ENCODE measurements at regions not wholly inside any gene's neighbourhood (a gene's known extent, or its start where the extent isn't known, plus 50 kb on each side); places are given as distances from the start of the nearest gene placed in this dataset.

GRCh38 chr2:129902731-129903585 lies 76.5 kb upstream of the RAB6C start:
- Histone ChIP-seq H3K4me1 (no peaks in the 10 kb centered on the region), H3K27me3 (no peaks in the 10 kb centered on the region), H3K4me3 (no peak overlapping the region), H3K36me3 (replicated peaks in 1 of 2; ENCODE audit: insufficient read depth in 1 of 2, low read depth in 2 of 2) (no peaks in the 10 kb centered on the region), H3K9me3 (no peaks in the 10 kb centered on the region), H3K27ac (no peak overlapping the region)
- TF ChIP-seq POLR2A (IDR thresholded peaks at IDR 0.05), result no peak
- TF ChIP-seq CTCF (IDR thresholded peaks at IDR 0.05), result no peak
- WGBS, 2 donors, result 93 to 95% methylated on average over 13 to 20 of the region's 20 CpGs
- intact Hi-C loops (cut with DNase I), result no loop called here
- no peak for ATAC-seq
- DNase-seq, result no peak

- no peaks in the 10 kb centered on the region for H3K36me3 ChIP-seq (replicated peaks in 1 of 2; ENCODE audit: insufficient read depth in 1 of 2, low read depth in 2 of 2)
- no peak for TF ChIP-seq CTCF (IDR thresholded peaks at IDR 0.05)
- no peak for TF ChIP-seq POLR2A (IDR thresholded peaks at IDR 0.05)
- H3K27ac ChIP-seq, result no peak overlapping the region
- 48 to 63% methylated on average over 13 to 17 of the region's 17 CpGs for WGBS, 2 donors
- DNase-seq (no peak), ATAC-seq (no peak)
- H3K4me1 ChIP-seq, result no peaks in the 10 kb centered on the region
- H3K27me3 ChIP-seq, result no peaks in the 10 kb centered on the region
- no peaks in the 10 kb centered on the region for H3K9me3 ChIP-seq
- intact Hi-C loops (cut with DNase I), result no loop called here
- H3K4me3 ChIP-seq, result no peak overlapping the region
These were observed 75.7 kb upstream of the RAB6C start for GRCh38 chr2:129903586-129904425.

GRCh38 chr2:129904532-129905446 lies 74.7 kb upstream of the RAB6C start:
- intact Hi-C loops (cut with DNase I), result no loop called here
- Histone ChIP-seq H3K27ac (no peak overlapping the region), H3K4me3 (no peak overlapping the region), H3K9me3 (no peaks in the 10 kb centered on the region), H3K4me1 (no peaks in the 10 kb centered on the region), H3K36me3 (replicated peaks in 1 of 2; ENCODE audit: insufficient read depth in 1 of 2, low read depth in 2 of 2) (no peaks in the 10 kb centered on the region), H3K27me3 (no peaks in the 10 kb centered on the region)
- DNase-seq (no peak), ATAC-seq (no peak)
- TF ChIP-seq CTCF (IDR thresholded peaks at IDR 0.05) (no peak), POLR2A (IDR thresholded peaks at IDR 0.05) (no peak)
- 72 to 75% methylated on average over 19 to 20 of the region's 20 CpGs for WGBS, 2 donors

GRCh38 chr2:129905664-129906081 lies 73.8 kb upstream of the RAB6C start:
- ATAC-seq (no peak), DNase-seq (no peak)
- no peak for TF ChIP-seq CTCF (IDR thresholded peaks at IDR 0.05)
- no peak for TF ChIP-seq POLR2A (IDR thresholded peaks at IDR 0.05)
- 84 to 92% methylated on average over 2 of the region's 2 CpGs for WGBS, 2 donors
- H3K4me3 ChIP-seq, result no peak overlapping the region
- no peak overlapping the region for H3K27ac ChIP-seq
- intact Hi-C loops (cut with DNase I), result no loop called here
- H3K36me3 ChIP-seq (replicated peaks in 1 of 2; ENCODE audit: insufficient read depth in 1 of 2, low read depth in 2 of 2), result no peaks in the 10 kb centered on the region
- no peaks in the 10 kb centered on the region for H3K27me3 ChIP-seq
- H3K9me3 ChIP-seq, result no peaks in the 10 kb centered on the region
- H3K4me1 ChIP-seq, result no peaks in the 10 kb centered on the region
